ENCODE measurements at regions not wholly inside any gene's neighbourhood (a gene's known extent, or its start where the extent isn't known, plus 50 kb on each side); places are given as distances from the start of the nearest gene placed in this dataset.
"Not testable (repeated sequence)": the region's sequence is repeated elsewhere in the genome, so short reads cannot be mapped to it uniquely, and the experiment has no call there.

DNA sequence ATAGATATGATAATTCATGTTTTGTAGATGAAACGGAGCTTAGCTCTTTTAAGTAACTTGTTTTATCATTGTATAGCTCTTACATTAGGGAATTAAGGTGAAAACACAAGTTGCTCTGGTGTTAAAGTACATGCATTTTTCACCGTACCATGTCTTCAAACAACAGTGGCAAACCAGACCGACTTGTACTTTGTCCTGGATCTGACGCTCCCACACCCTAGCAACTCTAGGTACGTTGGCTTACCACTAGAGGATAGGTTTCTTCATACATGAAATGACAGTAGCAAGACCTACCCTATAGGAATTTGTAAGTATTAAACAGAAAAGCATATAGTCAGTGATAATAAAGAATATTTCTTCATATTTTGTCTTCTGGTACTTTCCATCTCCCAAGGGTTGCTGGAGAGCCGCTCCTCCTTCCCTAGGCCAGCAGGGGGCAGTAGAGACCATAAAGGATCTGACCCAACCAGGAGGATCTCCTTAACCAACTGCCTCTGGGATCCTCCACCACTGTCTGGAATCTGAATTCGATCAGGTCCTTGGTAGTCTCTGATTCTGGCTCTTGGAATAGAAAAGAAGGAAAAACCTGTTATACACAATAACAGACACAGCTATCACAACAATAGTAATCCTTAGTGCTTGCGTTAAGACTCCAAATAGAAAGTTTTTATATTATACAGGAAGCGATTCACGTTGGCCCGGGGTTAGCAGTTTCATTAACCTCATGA is 136.7 kb downstream of the CAVIN4 start:
- peak; percentile 11 for DNase-seq (ENCODE audit: low read depth)

DNA sequence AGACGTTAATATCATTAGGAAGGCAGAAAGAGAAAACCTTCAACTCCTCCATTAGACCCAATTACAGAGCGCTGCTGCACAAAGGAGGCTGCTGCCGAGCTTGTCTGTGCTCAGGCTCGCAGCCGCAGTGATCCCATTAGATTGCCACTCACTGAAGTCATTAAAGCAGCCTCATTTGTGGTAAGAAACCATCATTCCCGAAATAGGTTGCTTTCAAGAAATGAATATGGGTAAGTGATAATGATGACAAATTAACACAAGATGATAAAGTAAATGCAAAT is 137.2 kb downstream of the CAVIN4 start:
- DNase-seq (ENCODE audit: low read depth): no peak

DNA sequence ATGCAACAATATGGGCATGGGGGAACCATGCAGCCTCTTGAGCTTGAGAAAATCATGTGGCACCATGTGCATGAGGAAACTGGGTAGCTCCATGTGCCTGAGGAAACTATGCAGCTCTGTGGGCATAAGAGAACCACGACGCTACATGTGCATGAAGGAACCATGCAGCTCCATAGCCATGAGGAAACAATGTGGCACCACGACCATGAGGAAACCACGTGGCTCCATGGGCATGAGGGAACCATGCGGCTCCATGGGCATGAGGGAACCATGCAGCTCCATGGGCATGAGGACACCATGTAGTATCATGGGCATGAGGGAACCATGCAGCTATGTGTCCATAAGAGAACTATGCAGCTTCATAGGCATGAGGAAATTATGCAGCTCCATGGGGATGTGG is 140.8 kb downstream of the CAVIN4 start:
- DNase-seq (ENCODE audit: low read depth): no peak

DNA sequence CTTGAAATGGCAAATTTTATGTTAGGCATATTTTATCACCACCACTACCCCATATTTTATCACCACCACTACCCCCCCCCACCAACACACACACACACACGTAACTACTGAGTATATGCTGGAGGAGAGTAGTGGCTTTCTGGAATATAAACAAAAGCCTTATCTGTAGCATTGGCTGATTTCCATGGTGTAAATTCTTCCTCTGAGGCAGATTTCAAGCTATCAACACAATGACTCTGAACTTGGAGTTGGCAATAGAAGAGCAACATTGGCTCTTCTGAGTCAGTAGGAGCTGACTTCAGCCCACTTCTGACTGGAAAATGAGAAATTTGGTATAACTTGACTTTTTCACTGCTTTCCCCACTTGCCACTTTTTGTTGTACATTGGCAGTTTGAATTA is 143.0 kb downstream of the CAVIN4 start:
- DNase-seq (ENCODE audit: low read depth): no peak

DNA sequence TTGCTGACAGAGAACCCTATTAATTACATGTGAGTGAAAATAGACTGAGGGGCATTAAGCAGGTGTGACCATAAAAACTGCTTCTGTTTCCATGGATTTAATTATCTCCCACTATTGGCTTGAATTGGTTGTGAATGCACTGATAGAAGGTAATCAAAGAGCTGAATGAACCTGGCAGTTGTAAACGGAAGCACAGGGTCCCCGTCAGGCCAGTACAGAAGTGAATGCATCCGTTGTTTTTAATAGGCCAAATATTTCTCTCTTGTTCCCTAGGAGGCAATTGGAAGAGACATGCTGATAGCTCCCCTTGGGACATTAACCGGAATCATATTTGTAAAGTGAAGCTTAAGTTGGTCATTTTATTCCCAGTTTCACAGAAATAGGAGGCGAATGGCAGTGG is 147.0 kb downstream of the CAVIN4 start:
- no peak for DNase-seq (ENCODE audit: low read depth)

DNA sequence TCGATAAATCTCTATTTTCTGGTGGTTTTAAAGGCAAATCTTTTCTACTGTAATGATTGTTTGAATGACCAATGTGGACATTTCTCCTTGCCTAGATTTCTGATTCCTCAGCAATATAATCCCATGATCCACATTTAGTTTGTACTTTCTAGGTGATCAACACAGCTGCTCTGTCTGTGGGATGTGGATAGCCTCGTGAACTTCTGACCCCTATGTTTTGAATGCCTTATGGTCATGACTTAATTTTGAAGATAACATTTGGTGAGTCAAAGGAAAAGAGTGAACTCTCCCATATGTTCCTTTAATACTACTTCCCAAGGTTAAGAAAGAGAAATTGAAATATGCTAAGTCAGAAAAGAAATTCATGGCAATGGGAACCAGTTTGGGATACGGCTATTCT is 147.5 kb downstream of the CAVIN4 start:
- DNase-seq (ENCODE audit: low read depth): no peak

DNA sequence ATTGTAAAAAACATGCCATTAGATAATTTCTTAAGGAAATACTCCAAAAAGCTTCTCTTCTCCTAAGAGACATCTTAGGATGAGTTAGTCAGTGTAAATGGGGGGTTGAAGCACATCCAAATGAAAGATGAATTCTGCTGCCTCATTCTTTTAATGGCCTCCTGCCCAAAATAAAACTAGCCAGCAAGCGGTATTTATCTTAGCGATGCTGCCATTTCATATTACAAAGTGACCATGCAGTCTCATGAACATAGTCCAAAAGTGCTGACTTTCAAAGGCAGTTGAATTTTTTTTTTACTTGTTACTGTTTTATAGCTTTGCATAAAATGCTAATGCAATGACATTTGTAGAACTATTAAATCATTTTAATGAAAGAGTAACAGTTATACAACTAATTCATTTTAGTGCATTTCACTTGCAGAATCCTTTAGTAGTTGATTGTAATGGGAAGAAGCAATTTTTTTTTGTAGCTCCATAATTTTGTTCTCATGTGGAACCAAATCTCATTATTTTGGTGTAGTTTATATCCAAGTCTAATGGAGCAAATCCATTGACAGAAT is 151.5 kb downstream of the CAVIN4 start:
- no peak for DNase-seq (ENCODE audit: low read depth)

DNA sequence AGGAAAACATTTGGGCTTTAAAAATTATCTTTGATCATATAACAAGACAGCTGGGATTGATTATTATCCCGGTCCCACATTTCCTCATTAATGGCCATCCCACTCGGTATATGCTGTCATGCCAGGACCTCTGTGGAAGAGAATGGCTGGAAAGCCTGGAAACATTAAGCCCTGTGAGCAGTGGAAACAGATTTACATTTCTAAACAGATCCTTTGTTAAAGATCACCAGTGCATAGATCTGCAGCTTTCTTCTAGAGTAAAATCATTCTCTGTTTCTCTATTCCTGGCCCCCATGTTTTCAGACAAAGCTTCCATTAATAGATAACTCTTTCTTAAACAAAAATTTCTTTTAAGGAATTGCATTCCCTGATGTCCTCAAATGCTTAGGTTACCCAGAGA is 152.2 kb downstream of the CAVIN4 start:
- DNase-seq (ENCODE audit: low read depth): no peak

DNA sequence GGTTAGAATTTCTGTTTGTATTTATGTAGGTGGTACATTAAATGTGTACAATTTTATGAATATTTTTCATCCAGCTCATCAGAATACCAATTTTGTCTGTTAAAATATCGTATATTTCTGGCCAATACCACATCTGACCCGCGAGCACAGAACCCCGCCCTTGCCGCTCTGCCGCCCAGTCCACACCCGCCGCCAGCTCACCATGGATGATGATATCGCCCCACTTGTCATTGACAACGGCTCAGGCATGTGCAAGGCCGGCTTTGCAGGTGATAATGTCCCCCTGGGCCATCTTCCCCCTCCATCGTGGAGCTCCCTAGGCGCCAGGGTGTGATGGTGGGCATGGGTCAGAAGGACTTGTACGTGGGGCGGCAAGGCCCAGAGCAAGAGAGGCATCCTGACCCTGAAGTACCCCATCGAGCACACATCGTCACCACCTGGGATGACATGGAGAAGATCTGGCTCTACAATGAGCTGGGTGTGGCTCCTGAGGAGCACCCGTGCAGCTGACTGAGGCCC is 153.2 kb downstream of the CAVIN4 start:
- DNase-seq (ENCODE audit: low read depth): no peak

DNA sequence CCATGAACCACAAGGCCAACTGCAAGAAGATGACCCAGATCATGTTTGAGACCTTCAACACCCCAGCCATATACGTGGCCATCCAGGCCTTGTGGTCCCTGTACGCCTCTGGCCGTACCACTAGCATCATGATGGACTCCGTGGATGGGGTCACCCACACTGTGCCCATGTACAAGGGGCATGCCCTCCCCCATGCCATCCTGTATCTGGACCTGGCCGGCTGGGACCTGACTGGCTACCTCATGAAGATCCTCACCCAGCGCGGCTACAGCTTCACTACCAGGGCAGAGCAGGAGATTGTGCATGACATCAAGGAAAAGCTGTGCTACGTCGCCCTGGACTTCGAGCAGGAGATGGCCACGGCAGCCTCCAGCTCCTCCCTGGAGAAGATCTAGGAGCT is 153.7 kb downstream of the CAVIN4 start:
- DNase-seq (ENCODE audit: low read depth): no peak

DNA sequence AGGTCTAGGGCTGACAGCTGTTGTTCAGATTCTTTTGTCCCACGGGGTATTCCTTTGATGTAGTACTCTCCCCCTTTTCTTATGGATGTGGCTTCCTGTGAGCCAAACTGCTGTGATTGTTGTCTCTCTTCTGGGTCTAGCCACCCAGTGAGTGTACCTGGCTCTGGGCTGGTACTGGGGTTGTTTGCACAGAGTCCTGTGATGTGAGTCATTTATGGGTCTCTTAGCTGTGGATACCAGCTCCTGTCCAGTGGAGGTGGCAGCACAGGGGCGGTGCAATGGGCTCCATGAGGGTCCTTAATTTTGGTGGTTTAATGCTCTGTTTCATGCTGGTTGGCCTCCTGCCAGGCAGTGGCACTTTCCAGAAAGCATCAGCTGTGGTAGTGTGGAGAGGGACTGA is 161.3 kb downstream of the CAVIN4 start:
- DNase-seq (ENCODE audit: low read depth): no peak

DNA sequence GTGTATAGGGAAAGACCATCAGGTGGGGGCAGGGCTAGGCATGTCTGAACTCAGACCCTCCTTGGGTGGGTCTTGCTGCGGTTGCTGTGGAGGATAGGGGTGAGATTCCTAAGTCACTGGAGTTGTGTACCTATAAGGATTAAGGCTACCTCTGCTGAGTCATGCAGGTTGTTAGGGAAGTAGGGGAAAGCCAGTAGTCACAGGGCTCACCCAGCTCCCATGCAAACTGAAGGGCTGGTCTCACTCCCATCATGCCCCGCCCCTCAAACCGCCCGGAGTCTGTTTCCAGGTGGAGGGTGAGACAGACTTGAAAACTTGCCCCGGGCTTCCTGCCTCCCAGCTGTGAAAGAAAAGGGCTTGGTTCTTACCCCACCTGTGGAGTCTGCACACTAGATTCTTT is 161.8 kb downstream of the CAVIN4 start:
- DNase-seq (ENCODE audit: low read depth): no peak

DNA sequence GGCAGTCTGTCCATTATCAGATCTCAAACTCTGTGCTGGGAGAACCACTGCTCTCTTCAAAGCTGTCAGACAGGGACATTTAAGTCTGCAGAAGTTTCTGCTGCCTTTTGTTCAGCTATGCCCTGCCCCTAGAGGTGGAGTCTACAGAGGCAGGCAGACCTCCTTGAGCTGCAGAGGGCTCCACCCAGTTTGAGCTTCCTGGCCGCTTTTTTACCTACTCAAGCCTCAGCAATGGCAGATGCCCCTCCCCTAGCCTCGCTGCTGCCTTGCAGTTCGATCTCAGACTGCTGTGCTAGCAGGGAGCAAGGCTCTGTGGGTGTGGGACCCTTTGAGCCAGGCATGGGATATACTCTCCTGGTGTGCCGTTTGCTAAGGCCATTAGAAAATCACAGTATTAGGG is 171.1 kb downstream of the CAVIN4 start:
- not testable (repeated sequence) for DNase-seq (ENCODE audit: low read depth)

DNA sequence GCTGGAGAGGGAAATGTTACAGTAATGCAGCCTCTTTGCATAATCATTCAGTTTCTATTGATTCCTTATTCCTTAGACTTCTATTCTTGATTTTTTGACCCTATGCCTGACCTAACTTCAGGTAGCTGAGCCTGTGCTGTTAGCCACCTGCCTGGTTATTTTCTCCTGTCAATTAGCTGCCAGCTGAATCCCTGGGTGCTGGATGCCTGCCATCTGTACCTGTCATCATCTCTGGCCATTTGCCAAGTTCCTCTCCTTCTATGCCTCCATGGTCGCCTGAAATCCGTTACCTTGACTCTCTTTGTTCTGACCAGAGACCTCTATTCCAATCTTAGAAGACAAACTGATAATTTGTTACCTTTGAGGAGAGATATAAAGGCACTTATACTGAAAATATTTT is 178.3 kb downstream of the CAVIN4 start:
- no peak for DNase-seq (ENCODE audit: low read depth)

DNA sequence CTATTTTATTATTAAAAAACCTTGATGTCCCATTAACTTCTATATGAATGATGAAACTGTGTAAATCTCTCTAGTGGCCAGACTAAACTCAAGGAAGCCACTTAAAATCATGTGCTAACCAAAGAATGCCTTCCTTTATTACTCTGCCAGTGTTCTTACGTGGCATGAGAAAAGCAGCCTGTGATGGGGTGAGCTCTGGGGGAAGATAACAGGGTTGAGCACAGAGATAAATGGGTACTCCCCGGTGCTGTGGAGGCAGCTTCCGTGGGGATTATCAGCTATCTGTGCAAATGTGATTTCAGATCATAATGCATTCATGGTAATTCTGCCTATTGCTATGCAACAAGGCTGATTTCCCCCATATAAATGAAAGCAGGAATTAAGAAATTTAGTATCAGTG is 181.3 kb downstream of the CAVIN4 start:
- DNase-seq (ENCODE audit: low read depth): no peak

DNA sequence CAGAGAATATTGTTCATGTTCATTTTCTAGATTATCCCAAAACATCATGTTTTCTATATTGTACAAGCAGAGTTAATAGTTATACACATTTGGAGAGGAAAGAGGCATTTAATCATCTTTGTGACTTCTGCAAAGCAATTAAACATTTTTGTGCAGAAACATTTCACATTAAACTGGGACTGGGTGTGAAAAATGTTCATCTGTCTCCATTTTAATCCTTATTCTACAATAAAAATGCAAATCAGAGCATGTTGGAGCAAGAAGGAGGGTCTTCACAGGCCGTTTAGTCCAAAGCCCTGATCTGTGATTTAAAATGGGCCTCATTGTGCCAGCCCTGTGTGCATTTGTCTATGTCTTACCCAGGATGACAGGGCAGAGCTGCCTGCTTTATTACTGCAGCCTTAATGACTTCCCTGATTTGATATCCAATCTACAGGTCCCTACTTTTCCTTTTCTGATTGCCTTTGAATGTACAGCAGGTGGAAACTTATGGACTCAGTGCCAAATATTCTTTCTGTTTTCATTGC is 183.5 kb downstream of the CAVIN4 start:
- DNase-seq (ENCODE audit: low read depth): no peak

DNA sequence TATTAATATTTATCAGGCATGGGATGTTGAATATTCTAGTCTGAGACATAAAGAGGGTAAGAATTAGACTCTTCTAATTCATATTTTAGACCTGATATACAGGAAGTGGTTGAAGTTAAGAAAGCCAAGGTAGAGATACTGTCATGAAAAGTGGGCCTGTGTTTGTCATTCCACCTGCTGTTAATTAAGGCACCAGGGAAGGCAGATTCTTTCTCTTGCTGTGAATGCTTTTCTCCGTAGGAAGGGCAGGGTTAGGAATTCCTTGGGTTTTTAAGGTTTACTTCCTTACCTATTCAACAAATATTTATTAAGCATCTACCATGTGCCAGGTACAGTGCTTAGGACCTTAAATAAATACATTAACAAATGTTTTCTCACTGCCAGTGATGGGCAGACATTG is 196.4 kb downstream of the CAVIN4 start:
- no peak for DNase-seq (ENCODE audit: low read depth)

DNA sequence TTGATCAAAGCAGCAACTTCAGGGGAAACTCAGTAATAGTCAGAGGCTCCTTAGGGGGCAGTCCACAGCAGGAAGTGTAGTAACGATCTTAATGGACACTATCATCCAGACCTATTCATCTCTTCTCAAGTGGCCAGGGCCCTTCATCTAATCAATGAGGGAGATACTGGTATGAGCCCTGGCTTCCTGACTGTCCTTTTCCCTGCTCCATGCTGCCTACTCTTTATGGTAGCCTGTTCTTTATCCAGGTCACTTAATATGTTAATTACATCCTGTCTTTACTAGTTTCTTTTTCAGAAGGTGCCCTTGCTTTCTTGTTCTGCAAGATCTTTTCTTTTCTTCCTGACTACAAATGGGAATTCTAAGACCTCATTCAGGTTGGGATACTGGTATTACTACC is 197.1 kb downstream of the CAVIN4 start:
- no peak for DNase-seq (ENCODE audit: low read depth)

DNA sequence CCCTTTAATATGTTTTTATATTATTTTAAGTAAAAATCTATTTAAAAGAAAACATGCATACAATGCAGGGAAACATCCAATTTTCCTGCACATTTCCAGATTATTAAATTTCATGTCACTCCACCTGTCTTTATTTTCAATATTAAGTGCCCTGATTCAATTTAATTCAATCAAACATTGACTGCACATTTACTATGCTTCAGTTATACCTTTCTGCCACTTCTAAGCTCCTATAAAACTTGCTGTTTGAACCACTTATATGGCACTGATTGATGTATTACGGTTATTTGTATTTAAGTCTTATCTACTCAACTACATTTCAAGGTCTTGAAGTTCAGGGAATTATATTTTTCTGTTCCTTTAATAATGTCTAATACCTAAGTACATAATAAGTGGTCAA is 198.0 kb downstream of the CAVIN4 start:
- no peak for DNase-seq (ENCODE audit: low read depth)

DNA sequence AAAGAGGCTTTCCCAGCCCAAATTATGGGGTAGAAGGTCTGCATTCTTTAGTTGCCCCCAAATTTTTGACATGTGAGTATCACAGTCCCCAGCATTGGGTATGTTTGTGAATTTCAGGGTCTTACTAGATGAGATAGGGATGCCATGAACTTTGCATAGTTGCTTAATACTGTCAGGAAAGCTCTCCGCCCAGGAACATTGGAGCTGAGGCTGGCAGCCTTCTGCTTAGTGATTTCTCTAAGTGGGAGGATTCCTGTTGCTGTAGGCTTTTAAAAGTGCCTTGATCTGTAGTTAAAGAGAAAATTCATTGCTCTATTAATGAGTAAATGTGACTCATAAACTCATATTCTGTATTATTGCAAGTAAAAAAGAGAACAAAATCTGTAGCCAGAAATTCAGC is 206.9 kb downstream of the CAVIN4 start:
- no peak for DNase-seq (ENCODE audit: low read depth)

DNA sequence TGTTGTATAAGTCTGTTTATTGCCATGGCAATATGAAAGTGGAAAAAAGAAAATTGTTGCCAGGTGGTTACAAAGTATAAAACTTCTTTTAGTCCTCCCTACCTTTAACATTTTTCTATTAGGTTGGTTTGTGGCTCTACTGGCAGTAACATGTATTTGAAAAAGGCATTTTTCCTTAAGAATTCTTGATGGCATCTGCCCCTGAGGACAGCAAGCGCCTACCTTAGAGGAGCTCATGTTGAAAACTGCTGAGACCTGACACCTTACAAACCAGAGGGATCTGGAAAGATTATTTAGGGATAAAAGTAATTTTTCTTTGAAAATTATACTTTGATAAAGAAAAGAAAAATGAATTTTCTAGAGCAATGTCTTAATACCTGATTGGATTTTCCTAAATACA is 208.1 kb downstream of the CAVIN4 start:
- no peak for DNase-seq (ENCODE audit: low read depth)

DNA sequence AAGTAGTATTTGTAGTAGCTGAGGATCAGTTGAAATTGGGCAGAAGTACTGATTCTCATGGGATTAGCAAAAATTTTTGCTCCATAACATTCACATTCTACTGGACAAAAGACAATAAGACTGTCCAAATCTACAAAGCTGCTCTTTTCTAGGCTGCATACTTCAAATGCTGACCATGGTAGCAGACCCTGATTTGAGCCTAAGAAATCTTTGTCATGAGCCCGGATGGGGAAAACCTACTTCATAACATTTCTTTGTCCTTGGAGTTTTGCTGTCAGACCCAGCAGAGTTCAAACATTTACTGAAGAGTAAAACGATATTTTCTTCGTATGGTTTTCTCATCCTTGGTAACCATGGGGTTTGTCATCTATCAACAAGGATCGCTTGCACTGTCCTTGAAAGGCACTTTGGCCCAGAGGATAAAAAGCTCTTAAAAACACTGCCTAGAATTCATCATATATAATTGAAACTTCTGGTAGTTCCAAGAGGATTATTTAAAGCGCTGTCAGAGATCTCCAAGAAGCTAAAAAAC is 216.9 kb downstream of the CAVIN4 start:
- DNase-seq (ENCODE audit: low read depth): no peak

DNA sequence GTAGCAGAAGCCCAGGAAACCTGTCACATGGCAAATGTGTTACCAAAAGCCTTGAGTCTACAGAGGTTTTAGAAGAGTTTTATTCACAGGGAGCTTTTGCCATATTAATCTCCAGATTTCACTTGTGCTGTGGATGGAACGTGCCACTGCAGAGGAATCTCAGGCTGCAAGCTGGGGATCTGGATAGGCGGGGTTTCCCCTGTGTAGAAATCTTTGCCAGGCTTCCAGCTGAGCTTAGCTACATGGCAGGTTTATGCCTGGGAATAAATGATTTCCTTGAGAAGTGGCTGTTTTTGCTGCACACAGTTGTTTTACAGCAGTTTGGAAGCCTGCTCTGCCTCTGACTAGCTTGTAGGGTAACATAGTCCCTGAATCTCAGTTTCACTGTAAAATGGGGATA is 224.6 kb upstream of the PLPPR1 start:
- DNase-seq (ENCODE audit: low read depth): no peak

DNA sequence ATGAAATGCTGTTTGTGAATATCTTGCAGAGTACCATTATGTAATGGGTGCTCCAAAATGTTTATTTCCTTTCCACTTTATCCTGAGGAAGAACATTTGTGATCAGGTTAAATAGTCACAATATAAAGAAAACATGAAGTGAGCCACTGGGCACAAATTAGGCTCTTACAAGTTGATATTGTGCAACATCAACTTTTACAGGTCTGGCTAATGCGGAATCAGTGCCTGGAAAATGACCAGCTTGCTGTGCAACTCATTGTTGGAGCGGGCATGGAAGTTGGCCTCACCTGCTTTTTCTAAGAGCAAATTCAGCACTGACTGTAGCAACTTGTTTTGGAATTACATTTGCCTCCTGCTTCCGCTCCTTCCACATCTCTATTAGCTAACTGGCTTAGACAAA is 216.9 kb upstream of the PLPPR1 start:
- no peak for DNase-seq (ENCODE audit: low read depth)

All from fibroblast of gingiva (primary cell).